Stimulated activated effector memory CD8-positive, alpha-beta T cell treated with anti-CD3 and anti-CD28 coated beads, Interleukin-12 subunit alpha, Interleukin-12 subunit beta, amount 100 ng/mL, for 72 hours (primary cell): ENCODE measurements at regions not wholly inside any gene's neighbourhood (a gene's known extent, or its start where the extent isn't known, plus 50 kb on each side); places are given as distances from the start of the nearest gene placed in this dataset.
"Not testable (repeated sequence)": the region's sequence is repeated elsewhere in the genome, so short reads cannot be mapped to it uniquely, and the experiment has no call there.

Experiments used
- ATAC-seq: fragments of 150-1000 bp; cut with Tn5 transposase; 2 replicates; pipeline ENCODE4 v1.10.0; 2021
- DNase-seq, 2 donors: peaks; one replicate each; pipeline ENCODE4 v3.0.0; 2021 to 2022; ENCODE audit warnings: low spot score in 2 of 2
- H3K27ac Mint-ChIP-seq: one replicate; pipeline ENCODE4 v1.8.0; 2022; ENCODE audit warnings: mild to moderate bottlenecking, mixed read lengths
- H3K36me3 Mint-ChIP-seq: one replicate; pipeline ENCODE4 v1.8.0; 2022; ENCODE audit warnings: mild to moderate bottlenecking, mixed read lengths
- H3K4me1 Mint-ChIP-seq: one replicate; pipeline ENCODE4 v1.8.0; 2022; ENCODE audit warnings: mixed read lengths
- H3K4me3 Mint-ChIP-seq: one replicate; pipeline ENCODE4 v1.8.0; 2022; ENCODE audit warnings: mild to moderate bottlenecking, mixed read lengths
- H3K9me3 Mint-ChIP-seq: one replicate; pipeline ENCODE4 v1.8.0; 2022; ENCODE audit warnings: mixed read lengths

GRCh38 chr2:145751629-145752028 lies 1231.7 kb upstream of the ZEB2 start:
- Mint-ChIP-seq H3K27ac (no peak overlapping the region), H3K36me3 (no peaks in the 10 kb centered on the region), H3K4me1 (peaks cover 6% of the 10 kb centered on the region), H3K4me3 (no peak overlapping the region), H3K9me3 (peaks cover 4% of the 10 kb centered on the region)
- peak; percentile 78 for ATAC-seq
- no peak for DNase-seq

- H3K9me3 Mint-ChIP-seq, result peaks cover 8% of the 10 kb centered on the region
- ATAC-seq (no peak), DNase-seq (no peak)
- H3K4me3 Mint-ChIP-seq, result no peak overlapping the region
- H3K4me1 Mint-ChIP-seq, result peaks cover 6% of the 10 kb centered on the region
- no peaks in the 10 kb centered on the region for H3K36me3 Mint-ChIP-seq
- H3K27ac Mint-ChIP-seq, result no peak overlapping the region
Observed at GRCh38 chr2:145751155-145751554, 1231.2 kb upstream of the ZEB2 start.

GRCh38 chr2:145750612-145751011 lies 1230.7 kb upstream of the ZEB2 start:
- ATAC-seq (no peak), DNase-seq (no peak)
- Mint-ChIP-seq H3K4me1 (peaks cover 6% of the 10 kb centered on the region), H3K27ac (no peak overlapping the region), H3K9me3 (peaks cover 8% of the 10 kb centered on the region), H3K36me3 (no peaks in the 10 kb centered on the region), H3K4me3 (no peak overlapping the region)

- no peak for ATAC-seq
- Mint-ChIP-seq H3K36me3 (no peaks in the 10 kb centered on the region), H3K4me3 (no peak overlapping the region), H3K4me1 (peaks cover 8% of the 10 kb centered on the region), H3K9me3 (peaks cover 8% of the 10 kb centered on the region), H3K27ac (no peak overlapping the region)
- DNase-seq, result no peak
Observed at GRCh38 chr2:145750144-145750543, 1230.2 kb upstream of the ZEB2 start.

- peaks cover 11% of the 10 kb centered on the region for H3K9me3 Mint-ChIP-seq
- H3K36me3 Mint-ChIP-seq, result no peaks in the 10 kb centered on the region
- H3K27ac Mint-ChIP-seq, result no peak overlapping the region
- peaks cover 13% of the 10 kb centered on the region for H3K4me1 Mint-ChIP-seq
- ATAC-seq (no peak), DNase-seq (no peak)
- H3K4me3 Mint-ChIP-seq, result no peak overlapping the region
Observed at GRCh38 chr2:145749556-145749955, 1229.6 kb upstream of the ZEB2 start.

GRCh38 chr2:145748927-145749326 lies 1229.0 kb upstream of the ZEB2 start:
- H3K27ac Mint-ChIP-seq, result no peak overlapping the region

GRCh38 chr2:145747715-145748114 lies 1227.8 kb upstream of the ZEB2 start:
- Mint-ChIP-seq H3K4me3 (no peak overlapping the region), H3K27ac (no peak overlapping the region), H3K9me3 (peaks cover 11% of the 10 kb centered on the region), H3K4me1 (peaks cover 13% of the 10 kb centered on the region), H3K36me3 (no peaks in the 10 kb centered on the region)
- no peak for ATAC-seq
- no peak for DNase-seq

More at GRCh38 chr2:145748927-145749326, 1229.0 kb upstream of the ZEB2 start:
- no peak overlapping the region for H3K4me3 Mint-ChIP-seq
- no peaks in the 10 kb centered on the region for H3K36me3 Mint-ChIP-seq
- H3K4me1 Mint-ChIP-seq, result peaks cover 13% of the 10 kb centered on the region
- peaks cover 11% of the 10 kb centered on the region for H3K9me3 Mint-ChIP-seq
- ATAC-seq, result peak; percentile 53
- no peak for DNase-seq

GRCh38 chr2:145745387-145745721 lies 1225.4 kb upstream of the ZEB2 start:
- Mint-ChIP-seq H3K9me3 (peaks cover 11% of the 10 kb centered on the region), H3K4me3 (peak overlapping the region; percentile 1)
- H3K4me1 Mint-ChIP-seq, H3K27ac Mint-ChIP-seq, ATAC-seq, H3K36me3 Mint-ChIP-seq, DNase-seq: not testable (repeated sequence)

GRCh38 chr2:145744541-145745386 lies 1224.8 kb upstream of the ZEB2 start:
- peak overlapping the region; percentile 1 for H3K4me3 Mint-ChIP-seq
- no peak for DNase-seq
- H3K4me1 Mint-ChIP-seq, result peaks cover 7% of the 10 kb centered on the region
- H3K9me3 Mint-ChIP-seq, result peaks cover 11% of the 10 kb centered on the region
- H3K36me3 Mint-ChIP-seq, result no peaks in the 10 kb centered on the region
- ATAC-seq, result peak; percentile 92
- H3K27ac Mint-ChIP-seq, result no peak overlapping the region

GRCh38 chr2:145743011-145743410 lies 1223.1 kb upstream of the ZEB2 start:
- H3K4me1 Mint-ChIP-seq, result peaks cover 7% of the 10 kb centered on the region
- H3K27ac Mint-ChIP-seq, result no peak overlapping the region
- no peaks in the 10 kb centered on the region for H3K36me3 Mint-ChIP-seq

GRCh38 chr2:145741636-145742035 lies 1221.7 kb upstream of the ZEB2 start:
- ATAC-seq (no peak), DNase-seq (no peak)
- Mint-ChIP-seq H3K4me1 (peaks cover 7% of the 10 kb centered on the region), H3K27ac (no peak overlapping the region), H3K9me3 (peaks cover 7% of the 10 kb centered on the region), H3K4me3 (no peak overlapping the region), H3K36me3 (no peaks in the 10 kb centered on the region)

More at GRCh38 chr2:145743011-145743410, 1223.1 kb upstream of the ZEB2 start:
- H3K9me3 Mint-ChIP-seq, result peaks cover 11% of the 10 kb centered on the region
- no peak for DNase-seq
- no peak overlapping the region for H3K4me3 Mint-ChIP-seq
- no peak for ATAC-seq

- peaks cover 4% of the 10 kb centered on the region for H3K9me3 Mint-ChIP-seq
- H3K27ac Mint-ChIP-seq, result no peak overlapping the region
- ATAC-seq (no peak), DNase-seq (no peak)
- H3K4me1 Mint-ChIP-seq, result peaks cover 7% of the 10 kb centered on the region
- H3K36me3 Mint-ChIP-seq, result no peaks in the 10 kb centered on the region
- H3K4me3 Mint-ChIP-seq, result no peak overlapping the region
Observed at GRCh38 chr2:145741181-145741580, 1221.3 kb upstream of the ZEB2 start.

GRCh38 chr2:145740302-145740701 lies 1220.4 kb upstream of the ZEB2 start:
- Mint-ChIP-seq H3K4me1 (peaks cover 7% of the 10 kb centered on the region), H3K36me3 (no peaks in the 10 kb centered on the region), H3K4me3 (no peak overlapping the region), H3K9me3 (peaks cover 3% of the 10 kb centered on the region), H3K27ac (no peak overlapping the region)
- no peak for ATAC-seq
- no peak for DNase-seq

- ATAC-seq, result no peak
- no peak overlapping the region for H3K27ac Mint-ChIP-seq
Observed at GRCh38 chr2:145739681-145740080, 1219.8 kb upstream of the ZEB2 start.

GRCh38 chr2:145736871-145737270 lies 1217.0 kb upstream of the ZEB2 start:
- Mint-ChIP-seq H3K4me3 (no peak overlapping the region), H3K4me1 (no peaks in the 10 kb centered on the region), H3K9me3 (no peaks in the 10 kb centered on the region), H3K27ac (no peak overlapping the region), H3K36me3 (no peaks in the 10 kb centered on the region)
- no peak for DNase-seq
- no peak for ATAC-seq

More at GRCh38 chr2:145739681-145740080, 1219.8 kb upstream of the ZEB2 start:
- no peaks in the 10 kb centered on the region for H3K36me3 Mint-ChIP-seq
- H3K4me1 Mint-ChIP-seq, result peaks cover under 1% of the 10 kb centered on the region
- H3K9me3 Mint-ChIP-seq, result no peaks in the 10 kb centered on the region
- no peak overlapping the region for H3K4me3 Mint-ChIP-seq
- no peak for DNase-seq

GRCh38 chr2:145731467-145731866 lies 1211.5 kb upstream of the ZEB2 start:
- H3K36me3 Mint-ChIP-seq, result no peaks in the 10 kb centered on the region
- no peak overlapping the region for H3K27ac Mint-ChIP-seq
- ATAC-seq (no peak), DNase-seq (no peak)
- no peaks in the 10 kb centered on the region for H3K4me1 Mint-ChIP-seq
- no peak overlapping the region for H3K4me3 Mint-ChIP-seq
- peaks cover 3% of the 10 kb centered on the region for H3K9me3 Mint-ChIP-seq
